ENCODE measurements at regions not wholly inside any gene's neighbourhood (a gene's known extent, or its start where the extent isn't known, plus 50 kb on each side); places are given as distances from the start of the nearest gene placed in this dataset.
A peak's percentile ranks its signal among the peaks of the same experiment; 100 is the strongest.

GRCh38 chr2:181779288-181780021 lies 99.1 kb upstream of the NEUROD1 start:
- no peak for TF ChIP-seq POLR2A (IDR thresholded peaks at IDR 0.05)
- TF ChIP-seq, protein P1, sequence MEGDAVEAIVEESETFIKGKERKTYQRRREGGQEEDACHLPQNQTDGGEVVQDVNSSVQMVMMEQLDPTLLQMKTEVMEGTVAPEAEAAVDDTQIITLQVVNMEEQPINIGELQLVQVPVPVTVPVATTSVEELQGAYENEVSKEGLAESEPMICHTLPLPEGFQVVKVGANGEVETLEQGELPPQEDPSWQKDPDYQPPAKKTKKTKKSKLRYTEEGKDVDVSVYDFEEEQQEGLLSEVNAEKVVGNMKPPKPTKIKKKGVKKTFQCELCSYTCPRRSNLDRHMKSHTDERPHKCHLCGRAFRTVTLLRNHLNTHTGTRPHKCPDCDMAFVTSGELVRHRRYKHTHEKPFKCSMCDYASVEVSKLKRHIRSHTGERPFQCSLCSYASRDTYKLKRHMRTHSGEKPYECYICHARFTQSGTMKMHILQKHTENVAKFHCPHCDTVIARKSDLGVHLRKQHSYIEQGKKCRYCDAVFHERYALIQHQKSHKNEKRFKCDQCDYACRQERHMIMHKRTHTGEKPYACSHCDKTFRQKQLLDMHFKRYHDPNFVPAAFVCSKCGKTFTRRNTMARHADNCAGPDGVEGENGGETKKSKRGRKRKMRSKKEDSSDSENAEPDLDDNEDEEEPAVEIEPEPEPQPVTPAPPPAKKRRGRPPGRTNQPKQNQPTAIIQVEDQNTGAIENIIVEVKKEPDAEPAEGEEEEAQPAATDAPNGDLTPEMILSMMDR (IDR thresholded peaks at IDR 0.05), result no peak
- Histone ChIP-seq H3K4me1 (replicated peaks in 1 of 2) (peaks cover 0 to 21% of the 10 kb centered on the region in 2 donors), H3K27me3 (no peaks in the 10 kb centered on the region), H3K9me3 (replicated peaks in 1 of 3) (no peaks in the 10 kb centered on the region), H3K36me3 (replicated peaks in 1 of 2) (no peaks in the 10 kb centered on the region), H3K27ac (peak overlapping the region in 2 of 5 donors; percentile 4 to 39), H3K4me3 (no peak overlapping the region)
- 52 to 68% (median 67%) methylated on average over 2 of the region's 2 CpGs for WGBS, 4 donors
- DNase-seq, result no peak
- intact Hi-C loops (cut with DNase I), result no loop called here

DNA sequence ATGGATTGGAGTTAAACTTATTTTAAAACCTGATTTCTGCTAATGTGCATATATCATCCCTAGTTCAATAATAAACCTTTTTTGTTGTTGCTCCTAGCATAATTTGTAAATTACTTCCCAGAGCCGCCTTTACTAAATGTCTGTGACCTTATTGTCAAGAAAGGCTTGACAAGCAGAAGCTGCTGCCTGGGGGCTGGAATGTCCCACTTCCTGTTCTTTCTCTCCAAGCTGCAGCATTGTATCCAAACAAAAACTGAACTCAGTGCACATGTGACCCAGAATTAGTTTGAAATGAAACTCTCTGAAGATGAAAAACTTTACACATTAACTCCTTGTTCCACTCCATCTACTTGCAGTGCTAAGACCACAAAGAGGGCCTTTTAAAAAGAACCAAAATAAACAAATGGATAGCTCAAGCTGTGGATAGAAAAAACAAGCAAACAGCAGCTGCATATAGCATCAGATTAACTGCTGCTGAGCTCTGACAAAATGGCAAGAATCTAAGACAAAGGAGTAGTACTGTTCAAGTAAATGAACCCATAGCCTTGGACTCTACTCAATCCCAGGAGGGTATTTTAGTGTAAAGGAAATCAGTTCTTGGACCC lies 99.8 kb upstream of the NEUROD1 start:
- WGBS, 4 donors, result 50 to 68% (median 60%) methylated on average over 1 of the region's 1 CpG
- Histone ChIP-seq H3K9me3 (replicated peaks in 1 of 3) (no peaks in the 10 kb centered on the region), H3K27me3 (no peaks in the 10 kb centered on the region), H3K36me3 (replicated peaks in 1 of 2) (no peaks in the 10 kb centered on the region), H3K27ac (no peak overlapping the region), H3K4me1 (replicated peaks in 1 of 2) (peaks cover 0 to 21% of the 10 kb centered on the region in 2 donors), H3K4me3 (no peak overlapping the region)
- TF ChIP-seq, protein P1 (IDR thresholded peaks at IDR 0.05), result no peak
- no peak for TF ChIP-seq POLR2A (IDR thresholded peaks at IDR 0.05)
- intact Hi-C loops (cut with DNase I), result no loop called here
- DNase-seq, result peak in 4 of 7 donors; percentile 7 to 57 (median 16)

DNA sequence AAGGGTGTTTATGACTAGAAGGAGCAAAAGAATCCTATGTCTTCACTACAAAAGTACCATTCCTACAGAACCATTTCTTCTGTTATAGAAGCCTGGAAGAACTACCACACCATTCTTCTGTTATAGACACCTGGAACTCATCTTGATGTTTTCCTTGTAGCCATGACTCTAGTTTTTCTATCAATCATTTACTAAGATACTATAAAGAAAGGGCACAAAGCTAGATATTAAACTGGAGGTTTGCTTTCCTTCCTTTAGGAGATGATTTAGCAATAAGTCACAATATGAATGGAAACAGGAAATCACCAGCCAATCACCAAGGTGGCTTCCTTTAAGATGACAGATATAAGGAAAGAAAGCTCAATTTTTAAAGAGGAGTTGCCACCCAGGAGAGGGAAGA lies 100.3 kb upstream of the NEUROD1 start:
- Histone ChIP-seq H3K4me3 (no peak overlapping the region), H3K27ac (no peak overlapping the region), H3K9me3 (replicated peaks in 1 of 3) (no peaks in the 10 kb centered on the region), H3K4me1 (replicated peaks in 1 of 2) (peaks cover 0 to 24% of the 10 kb centered on the region in 2 donors), H3K36me3 (replicated peaks in 1 of 2) (no peaks in the 10 kb centered on the region), H3K27me3 (no peaks in the 10 kb centered on the region)
- intact Hi-C loops (cut with DNase I), result no loop called here
- DNase-seq, result no peak
- no peak for TF ChIP-seq POLR2A (IDR thresholded peaks at IDR 0.05)
- TF ChIP-seq, protein P1 (IDR thresholded peaks at IDR 0.05), result no peak

DNA sequence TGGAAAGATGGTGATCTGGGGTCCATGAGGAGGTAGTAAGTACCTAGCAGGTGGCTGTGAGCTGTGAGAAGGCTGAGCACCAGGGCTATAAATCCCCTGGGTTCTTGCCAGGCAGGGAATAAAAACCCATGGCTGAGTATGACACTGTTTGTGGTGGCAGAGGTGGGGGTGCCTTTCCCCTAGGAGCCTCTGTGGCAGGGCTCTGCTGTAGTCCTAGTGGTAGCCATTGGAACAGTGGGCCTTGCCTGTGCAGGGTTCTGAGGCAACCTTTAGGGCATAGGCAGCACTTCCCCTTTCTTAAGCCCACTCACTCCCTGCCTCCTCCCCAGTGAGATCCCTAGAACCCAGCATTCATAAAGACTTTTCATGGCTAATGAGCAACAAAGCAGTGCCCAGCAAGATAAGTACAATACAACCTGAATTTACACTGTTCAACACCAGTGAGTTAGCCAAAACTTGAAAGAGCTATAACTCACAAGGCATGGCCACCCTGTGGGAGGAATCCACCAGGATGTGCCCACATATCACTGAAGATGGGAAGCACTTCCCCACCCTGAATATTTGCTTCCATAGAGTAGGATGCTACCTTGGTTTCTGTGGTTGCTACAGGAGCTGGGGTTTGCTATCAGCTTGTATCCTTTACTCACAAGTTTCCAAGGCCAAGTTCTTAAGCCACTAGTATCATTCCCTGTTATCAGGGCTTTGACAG lies 100.9 kb upstream of the NEUROD1 start:
- Histone ChIP-seq H3K4me3 (no peak overlapping the region), H3K9me3 (replicated peaks in 1 of 3) (no peaks in the 10 kb centered on the region), H3K27ac (no peak overlapping the region), H3K36me3 (replicated peaks in 1 of 2) (no peaks in the 10 kb centered on the region), H3K4me1 (replicated peaks in 1 of 2) (peaks cover 0 to 29% of the 10 kb centered on the region in 2 donors), H3K27me3 (no peaks in the 10 kb centered on the region)
- no peak for DNase-seq
- TF ChIP-seq, protein P1 (IDR thresholded peaks at IDR 0.05), result no peak
- no peak for TF ChIP-seq POLR2A (IDR thresholded peaks at IDR 0.05)
- intact Hi-C loops (cut with DNase I), result no loop called here

All from adrenal gland (tissue), 9 donors.